Epithelial cell of proximal tubule (primary cell): ENCODE measurements at regions not wholly inside any gene's neighbourhood (a gene's known extent, or its start where the extent isn't known, plus 50 kb on each side); places are given as distances from the start of the nearest gene placed in this dataset.
A peak's percentile ranks its signal among the peaks of the same experiment; 100 is the strongest.

ENCODE experiments used
- DNase-seq: peaks from one replicate; pipeline ENCODE4 v3.0.0-alpha.2; 2011; ENCODE audit warnings: low read depth
- H3K4me3 ChIP-seq: 2 replicates; pipeline ENCODE4 v1.5.1; 2011; ENCODE audit warnings: low read depth, mild to moderate bottlenecking, low read length
- CTCF ChIP-seq: conservative IDR thresholded peaks from 2 replicates; pipeline ENCODE4 v1.5.1; 2012; ENCODE audit warnings: low read depth, mild to moderate bottlenecking, low read length

GRCh38 chr5:54637654-54638053 is 120.1 kb downstream of the SNX18 start:
- no peak overlapping the region for H3K4me3 ChIP-seq
- no peak for TF ChIP-seq CTCF
- no peak for DNase-seq

- TF ChIP-seq CTCF, result no peak
- H3K4me3 ChIP-seq, result no peak overlapping the region
- no peak for DNase-seq
Observed at GRCh38 chr5:54634089-54634488, 116.5 kb downstream of the SNX18 start.

- DNase-seq, result no peak
- no peak for TF ChIP-seq CTCF
- H3K4me3 ChIP-seq, result no peak overlapping the region
Observed at GRCh38 chr5:54632131-54632701, 114.7 kb downstream of the SNX18 start.

- DNase-seq, result no peak
- no peak overlapping the region for H3K4me3 ChIP-seq
- no peak for TF ChIP-seq CTCF
Observed at GRCh38 chr5:54630738-54631359, 113.3 kb downstream of the SNX18 start.

- DNase-seq, result no peak
- H3K4me3 ChIP-seq, result no peak overlapping the region
- no peak for TF ChIP-seq CTCF
Observed at GRCh38 chr5:54629115-54629514, 111.6 kb downstream of the SNX18 start.

GRCh38 chr5:54628050-54628449 is 110.5 kb downstream of the SNX18 start:
- no peak for TF ChIP-seq CTCF
- DNase-seq, result peak; percentile 63
- H3K4me3 ChIP-seq, result no peak overlapping the region

- no peak for DNase-seq
- no peak overlapping the region for H3K4me3 ChIP-seq
- TF ChIP-seq CTCF, result no peak
Observed at GRCh38 chr5:54626407-54626806, 108.8 kb downstream of the SNX18 start.
